ENCODE measurements at regions not wholly inside any gene's neighbourhood (a gene's known extent, or its start where the extent isn't known, plus 50 kb on each side); places are given as distances from the start of the nearest gene placed in this dataset.
"Not testable (repeated sequence)": the region's sequence is repeated elsewhere in the genome, so short reads cannot be mapped to it uniquely, and the experiment has no call there.

GRCh38 chr10:22158426-22158825, 59.4 kb downstream of the EBLN1 start:
- no peak for DNase-seq
- no peak for TF ChIP-seq CTCF (IDR thresholded peaks at IDR 0.05; ENCODE audit: low read depth, low read length)
- no peaks in the 10 kb centered on the region for H3K27me3 ChIP-seq (ENCODE audit: insufficient read depth, low read depth, severe bottlenecking)
- H3K36me3 ChIP-seq = no peaks in the 10 kb centered on the region
- H3K27ac ChIP-seq = no peak overlapping the region
- H3K4me3 ChIP-seq (ENCODE audit: low read depth, low read length) = no peak overlapping the region
- no peaks in the 10 kb centered on the region for H3K9me3 ChIP-seq (ENCODE audit: severe bottlenecking)

GRCh38 chr10:22156750-22157149, 61.1 kb downstream of the EBLN1 start:
- Histone ChIP-seq H3K27ac (no peak overlapping the region), H3K9me3 (ENCODE audit: severe bottlenecking) (no peaks in the 10 kb centered on the region), H3K27me3 (ENCODE audit: insufficient read depth, low read depth, severe bottlenecking) (no peaks in the 10 kb centered on the region), H3K4me3 (ENCODE audit: low read depth, low read length) (no peak overlapping the region), H3K36me3 (no peaks in the 10 kb centered on the region)
- no peak for TF ChIP-seq CTCF (IDR thresholded peaks at IDR 0.05; ENCODE audit: low read depth, low read length)
- no peak for DNase-seq

- no peak overlapping the region for H3K27ac ChIP-seq
- DNase-seq = no peak
- H3K27me3 ChIP-seq (ENCODE audit: insufficient read depth, low read depth, severe bottlenecking) = no peaks in the 10 kb centered on the region
- no peak overlapping the region for H3K4me3 ChIP-seq (ENCODE audit: low read depth, low read length)
- no peak for TF ChIP-seq CTCF (IDR thresholded peaks at IDR 0.05; ENCODE audit: low read depth, low read length)
- H3K36me3 ChIP-seq = no peaks in the 10 kb centered on the region
- H3K9me3 ChIP-seq (ENCODE audit: severe bottlenecking) = no peaks in the 10 kb centered on the region
Observed at GRCh38 chr10:22152403-22152802, 65.4 kb downstream of the EBLN1 start.

GRCh38 chr10:22150842-22151241, 67.0 kb downstream of the EBLN1 start:
- no peaks in the 10 kb centered on the region for H3K27me3 ChIP-seq (ENCODE audit: insufficient read depth, low read depth, severe bottlenecking)
- H3K36me3 ChIP-seq = no peaks in the 10 kb centered on the region
- no peak for TF ChIP-seq CTCF (IDR thresholded peaks at IDR 0.05; ENCODE audit: low read depth, low read length)
- DNase-seq = no peak
- H3K27ac ChIP-seq = no peak overlapping the region
- H3K9me3 ChIP-seq (ENCODE audit: severe bottlenecking) = no peaks in the 10 kb centered on the region
- no peak overlapping the region for H3K4me3 ChIP-seq (ENCODE audit: low read depth, low read length)

GRCh38 chr10:22148961-22149360, 68.9 kb downstream of the EBLN1 start:
- Histone ChIP-seq H3K36me3 (no peaks in the 10 kb centered on the region), H3K27me3 (ENCODE audit: insufficient read depth, low read depth, severe bottlenecking) (no peaks in the 10 kb centered on the region), H3K4me3 (ENCODE audit: low read depth, low read length) (no peak overlapping the region), H3K9me3 (ENCODE audit: severe bottlenecking) (no peaks in the 10 kb centered on the region), H3K27ac (no peak overlapping the region)
- DNase-seq = no peak
- TF ChIP-seq CTCF (IDR thresholded peaks at IDR 0.05; ENCODE audit: low read depth, low read length) = no peak

GRCh38 chr10:22145873-22146272, 71.9 kb downstream of the EBLN1 start:
- not testable (repeated sequence) for H3K27ac ChIP-seq, DNase-seq

More at GRCh38 chr10:22145873-22146272, 71.9 kb downstream of the EBLN1 start:
- not testable (repeated sequence) for H3K9me3 ChIP-seq (ENCODE audit: severe bottlenecking); H3K4me3 ChIP-seq (ENCODE audit: low read depth, low read length); H3K36me3 ChIP-seq; H3K27me3 ChIP-seq (ENCODE audit: insufficient read depth, low read depth, severe bottlenecking)
